H9 (cell line): ENCODE measurements at regions not wholly inside any gene's neighbourhood (a gene's known extent, or its start where the extent isn't known, plus 50 kb on each side); places are given as distances from the start of the nearest gene placed in this dataset.

Source experiments
- DNase-seq: peaks from one replicate; pipeline ENCODE4 v3.0.0-alpha.2; 2017
- H2AFZ ChIP-seq: one replicate; pipeline ENCODE4 v1.6.1; 2013; ENCODE audit warnings: mild to moderate bottlenecking, low read length, control low read depth, moderate library complexity
- H2AK5ac ChIP-seq: 2 replicates; pipeline ENCODE4 v1.6.1; 2013; ENCODE audit warnings: low read length, control low read depth, mixed read lengths; ENCODE audit not compliant: insufficient read length
- H2BK120ac ChIP-seq: one replicate; pipeline ENCODE4 v1.6.1; 2013; ENCODE audit warnings: low read depth, mild to moderate bottlenecking, low read length, control low read depth, inconsistent platforms; ENCODE audit not compliant: poor library complexity, severe bottlenecking
- H2BK12ac ChIP-seq: 2 replicates; pipeline ENCODE4 v1.6.1; 2013; ENCODE audit warnings: low read length, control low read depth, mixed read lengths, low read depth; ENCODE audit not compliant: insufficient read length
- H2BK15ac ChIP-seq: 2 replicates; pipeline ENCODE4 v1.6.1; 2013; ENCODE audit warnings: low read depth, low read length, control low read depth
- H2BK20ac ChIP-seq: one replicate; pipeline ENCODE4 v1.6.1; 2013; ENCODE audit warnings: low read depth, mild to moderate bottlenecking, low read length, control low read depth, inconsistent platforms; ENCODE audit not compliant: poor library complexity, severe bottlenecking
- H2BK5ac ChIP-seq: 2 replicates; pipeline ENCODE4 v1.6.1; 2013; ENCODE audit warnings: low read length, control low read depth, mixed read lengths; ENCODE audit not compliant: insufficient read length
- H3K14ac ChIP-seq: 2 replicates; pipeline ENCODE4 v1.6.1; 2013; ENCODE audit warnings: low read length, control low read depth; ENCODE audit not compliant: insufficient read depth
- H3K18ac ChIP-seq: 2 replicates; pipeline ENCODE4 v1.6.1; 2013; ENCODE audit warnings: low read depth, mild to moderate bottlenecking, mixed read lengths, low read length, control low read depth; ENCODE audit not compliant: insufficient read length
- H3K23ac ChIP-seq: 2 replicates; pipeline ENCODE4 v1.6.1; 2013; ENCODE audit warnings: low read length, control low read depth, mixed read lengths, low read depth; ENCODE audit not compliant: insufficient read length
- H3K23me2 ChIP-seq: 2 replicates; pipeline ENCODE4 v1.6.1; 2013; ENCODE audit warnings: low read depth, mild to moderate bottlenecking, mixed read lengths, low read length, control low read depth; ENCODE audit not compliant: insufficient read length, poor library complexity, severe bottlenecking
- H3K27ac ChIP-seq: 2 replicates; pipeline ENCODE4 v1.5.1; 2013; ENCODE audit warnings: low read length, control low read depth, mixed read lengths, low read depth; ENCODE audit not compliant: insufficient read length
- H3K27me3 ChIP-seq: 2 replicates; pipeline ENCODE4 v1.6.1; 2013; ENCODE audit warnings: low read length, control low read depth, inconsistent platforms; ENCODE audit not compliant: insufficient read depth
- H3K4ac ChIP-seq: 2 replicates; pipeline ENCODE4 v1.6.1; 2013; ENCODE audit warnings: low read depth, mild to moderate bottlenecking, control low read depth, inconsistent platforms, low read length, moderate library complexity
- H3K4me1 ChIP-seq: 2 replicates; pipeline ENCODE4 v1.6.1; 2013; ENCODE audit warnings: low read length, control low read depth, inconsistent platforms; ENCODE audit not compliant: insufficient read depth
- H3K4me2 ChIP-seq: 2 replicates; pipeline ENCODE4 v1.6.1; 2013; ENCODE audit warnings: low read length, control low read depth, mixed read lengths; ENCODE audit not compliant: insufficient read length, insufficient read depth
- H3K56ac ChIP-seq: 2 replicates; pipeline ENCODE4 v1.6.1; 2013; ENCODE audit warnings: low read depth, mild to moderate bottlenecking, mixed read lengths, low read length, control low read depth; ENCODE audit not compliant: insufficient read length
- H3K79me1 ChIP-seq: 2 replicates; pipeline ENCODE4 v1.6.1; 2013; ENCODE audit warnings: low read depth, mild to moderate bottlenecking, moderate library complexity, low read length, control low read depth, inconsistent platforms; ENCODE audit not compliant: insufficient read depth, poor library complexity, severe bottlenecking
- H3K79me2 ChIP-seq: 2 replicates; pipeline ENCODE4 v1.6.1; 2013; ENCODE audit warnings: low read length, control low read depth, inconsistent platforms; ENCODE audit not compliant: insufficient read depth
- H3K9ac ChIP-seq: 2 replicates; pipeline ENCODE4 v1.6.1; 2013; ENCODE audit warnings: low read length, control low read depth, mixed read lengths; ENCODE audit not compliant: insufficient read length; ENCODE audit errors: extremely low read depth
- H3K9me3 ChIP-seq: one replicate; pipeline ENCODE4 v1.6.1; 2013; ENCODE audit warnings: low read depth, low read length, inconsistent platforms; ENCODE audit not compliant: control insufficient read depth
- H3T11ph ChIP-seq: one replicate; pipeline ENCODE4 v1.6.1; 2013; ENCODE audit warnings: mild to moderate bottlenecking, low read length, control low read depth, inconsistent platforms
- H4K20me1 ChIP-seq: one replicate; pipeline ENCODE4 v1.6.1; 2013; ENCODE audit not compliant: control insufficient read depth, insufficient read length, insufficient read depth
- H4K5ac ChIP-seq: 2 replicates; pipeline ENCODE4 v1.6.1; 2013; ENCODE audit warnings: low read depth, mild to moderate bottlenecking, mixed read lengths, low read length, control low read depth; ENCODE audit not compliant: insufficient read length
- H4K8ac ChIP-seq: replicated peaks from 2 replicates; pipeline ENCODE4 v1.6.1; 2013; ENCODE audit warnings: low read length, control low read depth, mixed read lengths, low read depth; ENCODE audit not compliant: insufficient read length
- H4K91ac ChIP-seq: 2 replicates; pipeline ENCODE4 v1.6.1; 2013; ENCODE audit warnings: low read depth, mild to moderate bottlenecking, moderate library complexity, mixed read lengths, low read length, control low read depth; ENCODE audit not compliant: insufficient read length
- H3K27ac Mint-ChIP-seq, 3 experiments: 2 replicates in 2 of 3; 3 replicates in 1 of 3; pipeline ENCODE4 v1.8.0; 2020 to 2021; ENCODE audit warnings: mixed read lengths in 3 of 3, mild to moderate bottlenecking in 1 of 3, moderate library complexity in 1 of 3
- H3K27me3 Mint-ChIP-seq: 2 replicates; pipeline ENCODE4 v1.8.0; 2021; ENCODE audit warnings: low read depth, mild to moderate bottlenecking, moderate library complexity, mixed read lengths
- H3K36me3 Mint-ChIP-seq, 3 experiments: 2 replicates in 2 of 3; 3 replicates in 1 of 3; pipeline ENCODE4 v1.8.0; 2020 to 2021; ENCODE audit warnings: low read depth in 3 of 3, mixed read lengths in 3 of 3; ENCODE audit not compliant: insufficient read depth in 1 of 3
- H3K4me1 Mint-ChIP-seq, 2 experiments: 2 replicates each; pipeline ENCODE4 v1.8.0; 2020; ENCODE audit warnings: mixed read lengths in 2 of 2
- H3K4me3 Mint-ChIP-seq, 2 experiments: 2 replicates in 1 of 2; 3 replicates in 1 of 2; pipeline ENCODE4 v1.8.0; 2020 to 2021; ENCODE audit warnings: mild to moderate bottlenecking in 2 of 2, mixed read lengths in 2 of 2, moderate library complexity in 1 of 2
- H3K9me3 Mint-ChIP-seq, 2 experiments: 2 replicates in 1 of 2; 3 replicates in 1 of 2; pipeline ENCODE4 v1.8.0; 2020; ENCODE audit warnings: mild to moderate bottlenecking in 2 of 2, mixed read lengths in 2 of 2, moderate library complexity in 1 of 2
- CTCF ChIP-seq: fragments of 200-600 bp; sonication (generic); conservative IDR thresholded peaks from 3 replicates; pipeline ENCODE4 v1.8.0; 2021; ENCODE audit warnings: antibody characterized with exemption, mild to moderate bottlenecking
- WGBS: extraction: QIAGEN DNeasy Blood & Tissue Kit; methylation state at CpG from one replicate; pipeline ENCODE4 v1.1.7; 2013; ENCODE audit warnings: missing lambda C conversion rate, low lambda C conversion rate, mixed read lengths; ENCODE audit not compliant: insufficient read length; ENCODE audit errors: extremely low coverage; 5-methylcytosine and 5-hydroxymethylcytosine counted together

- Histone ChIP-seq H2BK120ac (no peak overlapping the region), H2AFZ (no peak overlapping the region), H2BK5ac (no peak overlapping the region), H3K56ac (no peak overlapping the region), H4K20me1 (no peaks in the 10 kb centered on the region), H3T11ph (no peak overlapping the region), H3K23ac (no peak overlapping the region), H3K4ac (no peak overlapping the region), H3K79me1 (no peaks in the 10 kb centered on the region), H3K23me2 (no peaks in the 10 kb centered on the region), H3K4me2 (no peak overlapping the region), H3K4me1 (no peaks in the 10 kb centered on the region), H3K14ac (no peak overlapping the region), H3K27ac (no peak overlapping the region), H2BK15ac (no peak overlapping the region), H3K79me2 (no peaks in the 10 kb centered on the region), H4K5ac (no peak overlapping the region), H2BK20ac (no peak overlapping the region), H3K27me3 (no peaks in the 10 kb centered on the region), H3K9me3 (no peaks in the 10 kb centered on the region), H3K18ac (no peak overlapping the region), H3K9ac (no peak overlapping the region), H4K91ac (no peak overlapping the region), H2BK12ac (no peak overlapping the region), H4K8ac (no peak overlapping the region), H2AK5ac (no peak overlapping the region)
- peaks cover 1% of the 10 kb centered on the region; the same call in 1 of the 2 replicates for H3K27me3 Mint-ChIP-seq
- H3K27ac Mint-ChIP-seq, result no peak overlapping the region
- no peak for TF ChIP-seq CTCF
- DNase-seq, result no peak
- no peaks in the 10 kb centered on the region for H3K36me3 Mint-ChIP-seq
- H3K4me1 Mint-ChIP-seq, result no peaks in the 10 kb centered on the region
- no peaks in the 10 kb centered on the region; a peak in 1 of 5 replicates for H3K9me3 Mint-ChIP-seq
- no CpG with 5 or more reads among the region's 3 CpGs for WGBS
- H3K4me3 Mint-ChIP-seq, result no peak overlapping the region
Observed at GRCh38 chr5:14935341-14935740, 63.8 kb upstream of the ANKH start.
